ENCODE measurements at regions not wholly inside any gene's neighbourhood (a gene's known extent, or its start where the extent isn't known, plus 50 kb on each side); places are given as distances from the start of the nearest gene placed in this dataset.

DNA sequence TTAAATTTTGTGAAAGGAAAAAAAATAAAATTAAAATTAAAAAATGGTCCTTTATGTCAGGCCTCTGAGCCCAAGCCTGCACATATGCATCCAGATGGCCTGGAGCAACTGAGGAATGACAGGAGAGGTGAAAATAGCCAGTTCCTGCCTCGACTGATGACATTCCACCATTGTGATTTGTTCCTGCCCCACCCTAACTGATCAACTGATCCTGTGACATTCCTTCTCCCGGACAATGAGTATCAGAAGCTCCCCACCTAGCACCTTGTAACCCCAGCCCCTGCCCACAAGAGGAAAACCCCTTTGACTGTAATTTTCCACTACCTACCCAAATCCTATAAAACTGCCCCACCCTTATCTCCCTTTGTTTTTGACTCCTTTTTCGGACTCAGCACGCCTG is 972.2 kb upstream of the GHITM start:
- TF ChIP-seq, protein P1, sequence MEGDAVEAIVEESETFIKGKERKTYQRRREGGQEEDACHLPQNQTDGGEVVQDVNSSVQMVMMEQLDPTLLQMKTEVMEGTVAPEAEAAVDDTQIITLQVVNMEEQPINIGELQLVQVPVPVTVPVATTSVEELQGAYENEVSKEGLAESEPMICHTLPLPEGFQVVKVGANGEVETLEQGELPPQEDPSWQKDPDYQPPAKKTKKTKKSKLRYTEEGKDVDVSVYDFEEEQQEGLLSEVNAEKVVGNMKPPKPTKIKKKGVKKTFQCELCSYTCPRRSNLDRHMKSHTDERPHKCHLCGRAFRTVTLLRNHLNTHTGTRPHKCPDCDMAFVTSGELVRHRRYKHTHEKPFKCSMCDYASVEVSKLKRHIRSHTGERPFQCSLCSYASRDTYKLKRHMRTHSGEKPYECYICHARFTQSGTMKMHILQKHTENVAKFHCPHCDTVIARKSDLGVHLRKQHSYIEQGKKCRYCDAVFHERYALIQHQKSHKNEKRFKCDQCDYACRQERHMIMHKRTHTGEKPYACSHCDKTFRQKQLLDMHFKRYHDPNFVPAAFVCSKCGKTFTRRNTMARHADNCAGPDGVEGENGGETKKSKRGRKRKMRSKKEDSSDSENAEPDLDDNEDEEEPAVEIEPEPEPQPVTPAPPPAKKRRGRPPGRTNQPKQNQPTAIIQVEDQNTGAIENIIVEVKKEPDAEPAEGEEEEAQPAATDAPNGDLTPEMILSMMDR (conservative IDR thresholded peaks at IDR 0.05; ENCODE audit: low read length), result no peak
- no peak for TF ChIP-seq EZH2phosphoT487 (IDR thresholded peaks at IDR 0.05; ENCODE audit: borderline replicate concordance)

Measured in Loucy (cell line).